ENCODE measurements at regions not wholly inside any gene's neighbourhood (a gene's known extent, or its start where the extent isn't known, plus 50 kb on each side); places are given as distances from the start of the nearest gene placed in this dataset.

GRCh38 chr3:61323094-61323493 is 71.8 kb upstream of the FHIT start:
- no peak for TF ChIP-seq CTCF (conservative IDR thresholded peaks at IDR 0.05; ENCODE audit: low read depth, low read length)
- no peak for TF ChIP-seq EZH2 (IDR thresholded peaks at IDR 0.05; ENCODE audit: borderline replicate concordance, low read depth, low read length, poor library complexity, severe bottlenecking)

All from A673 (cell line).